ENCODE measurements at regions not wholly inside any gene's neighbourhood (a gene's known extent, or its start where the extent isn't known, plus 50 kb on each side); places are given as distances from the start of the nearest gene placed in this dataset.

DNA sequence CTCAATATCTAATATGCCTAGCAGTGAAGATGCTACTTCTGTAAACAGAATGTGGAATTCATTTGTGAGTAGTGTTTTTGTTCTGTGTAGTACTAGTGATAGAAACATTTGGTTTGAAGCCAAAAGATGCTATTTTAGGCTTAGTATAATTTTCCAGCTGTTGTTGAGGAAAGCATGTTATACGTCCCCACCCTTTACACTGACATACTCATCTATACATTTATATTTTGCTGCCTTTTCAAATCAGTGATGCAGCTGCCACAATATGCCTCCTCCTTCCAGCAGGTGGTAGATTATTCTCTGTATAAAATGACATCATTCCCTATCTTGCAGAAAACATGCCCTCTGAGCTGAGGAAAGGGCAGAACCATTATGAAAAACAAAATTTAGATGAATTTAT, 1217.6 kb upstream of the GJE1 start:
- DNase-seq (ENCODE audit: low read depth in 2 of 2) = peak in 1 of 2 donors; percentile 7

GRCh38 chr6:140912686-140913085, 1220.0 kb upstream of the GJE1 start:
- DNase-seq (ENCODE audit: low read depth in 2 of 2) = no peak

DNA sequence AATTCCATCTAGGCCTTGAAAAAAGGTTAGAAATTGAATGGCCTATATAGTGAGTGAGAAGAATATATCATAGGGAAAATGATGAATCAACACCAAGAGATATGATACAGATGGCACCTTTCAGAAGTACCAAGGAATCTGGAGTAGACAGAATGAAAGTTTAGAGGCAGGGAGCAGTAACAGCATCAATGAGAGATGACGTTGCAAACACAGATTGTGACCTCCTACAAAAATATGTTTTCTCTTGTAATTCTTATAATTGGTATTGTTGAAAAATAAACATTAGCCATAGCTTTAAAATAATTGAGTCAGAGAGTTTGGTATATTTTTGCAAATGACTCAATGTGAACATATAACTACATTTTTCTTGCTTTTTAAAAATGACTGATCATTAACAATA, 1223.1 kb upstream of the GJE1 start:
- no peak for DNase-seq (ENCODE audit: low read depth in 2 of 2)

GRCh38 chr6:140909156-140909555, 1223.6 kb upstream of the GJE1 start:
- DNase-seq (ENCODE audit: low read depth in 2 of 2) = no peak

- DNase-seq (ENCODE audit: low read depth in 2 of 2) = no peak
Measured at GRCh38 chr6:140908505-140908904, 1224.2 kb upstream of the GJE1 start.

DNA sequence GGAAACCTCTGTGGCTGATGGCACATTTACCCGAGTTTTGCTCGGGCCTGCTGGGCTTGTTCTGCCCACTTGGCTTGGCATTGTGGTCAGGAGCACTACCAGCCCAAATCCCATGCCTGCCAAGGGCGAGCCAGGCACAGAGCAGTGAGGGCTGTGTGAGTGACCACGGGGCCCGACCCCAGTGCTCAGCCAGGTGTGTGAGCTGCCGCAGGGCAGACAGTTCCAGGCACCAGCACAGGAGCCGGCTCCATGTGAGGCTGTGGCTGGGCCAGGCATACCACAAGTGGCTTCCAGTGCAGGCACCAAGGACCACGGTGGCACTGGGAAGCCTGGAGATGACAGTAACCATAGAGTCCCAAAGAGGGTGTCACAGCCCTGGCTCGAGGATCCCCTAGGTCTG, 1225.5 kb upstream of the GJE1 start:
- DNase-seq (ENCODE audit: low read depth in 2 of 2) = no peak

DNA sequence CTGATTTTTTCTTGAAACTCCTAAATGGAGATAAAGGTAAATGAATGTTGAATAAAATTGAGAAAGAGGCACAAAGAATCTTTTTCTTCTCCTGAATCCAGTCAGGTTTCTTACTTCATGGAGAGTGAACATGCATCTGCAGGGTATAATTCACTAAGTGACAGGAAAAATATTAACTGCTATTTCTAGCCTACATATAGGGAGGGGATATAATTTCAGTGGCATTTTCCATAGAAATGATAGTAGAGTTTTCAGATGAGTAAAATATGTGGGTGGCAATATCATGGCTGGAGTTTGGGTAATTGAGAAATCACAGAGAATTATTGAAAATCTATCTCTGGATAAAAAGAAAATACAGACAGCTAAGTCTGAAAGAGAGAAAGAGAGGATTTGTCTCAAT, 1227.0 kb upstream of the GJE1 start:
- DNase-seq (ENCODE audit: low read depth in 2 of 2) = no peak

- DNase-seq (ENCODE audit: low read depth in 2 of 2) = no peak
Measured at GRCh38 chr6:140905050-140905449, 1227.7 kb upstream of the GJE1 start.

DNA sequence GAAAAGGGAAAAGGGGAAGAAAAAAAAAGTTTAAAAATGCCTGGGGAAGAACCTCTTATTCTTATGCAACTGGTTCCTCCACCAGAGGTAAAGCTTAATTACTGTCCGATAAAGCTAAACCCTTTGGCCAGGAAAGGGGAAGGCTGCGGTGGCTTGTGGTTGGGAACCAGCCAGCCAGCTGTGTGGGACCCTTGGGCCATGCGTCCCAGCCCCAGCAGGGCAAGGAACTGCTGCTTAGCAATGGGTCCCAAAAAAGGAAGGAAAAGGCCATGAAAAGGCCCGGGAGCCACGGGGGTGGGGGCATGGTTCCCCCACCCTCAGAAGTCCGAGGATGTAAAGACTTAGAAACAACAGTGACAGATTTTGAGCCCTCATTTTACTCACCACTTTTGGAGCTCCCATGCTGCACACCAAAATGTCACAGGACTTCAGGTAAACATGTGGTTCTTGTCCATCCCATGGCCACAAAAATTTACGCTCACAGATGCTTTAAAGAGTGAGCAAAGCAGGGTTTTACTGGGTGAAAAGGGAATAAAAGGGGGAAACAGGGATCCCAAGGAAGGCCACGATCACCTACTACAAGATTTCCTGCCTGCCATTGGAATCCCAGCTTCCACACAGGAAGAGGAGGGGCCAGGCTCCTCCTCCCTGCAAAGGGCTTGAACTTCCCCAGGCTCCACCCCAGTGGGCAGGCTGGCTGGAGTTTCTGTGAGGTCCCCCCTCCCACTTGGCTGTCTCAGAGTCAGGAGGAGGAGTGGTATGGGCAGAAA, 1234.7 kb upstream of the GJE1 start:
- DNase-seq (ENCODE audit: low read depth in 2 of 2) = no peak

GRCh38 chr6:140897349-140897748, 1235.4 kb upstream of the GJE1 start:
- DNase-seq (ENCODE audit: low read depth in 2 of 2) = no peak

DNA sequence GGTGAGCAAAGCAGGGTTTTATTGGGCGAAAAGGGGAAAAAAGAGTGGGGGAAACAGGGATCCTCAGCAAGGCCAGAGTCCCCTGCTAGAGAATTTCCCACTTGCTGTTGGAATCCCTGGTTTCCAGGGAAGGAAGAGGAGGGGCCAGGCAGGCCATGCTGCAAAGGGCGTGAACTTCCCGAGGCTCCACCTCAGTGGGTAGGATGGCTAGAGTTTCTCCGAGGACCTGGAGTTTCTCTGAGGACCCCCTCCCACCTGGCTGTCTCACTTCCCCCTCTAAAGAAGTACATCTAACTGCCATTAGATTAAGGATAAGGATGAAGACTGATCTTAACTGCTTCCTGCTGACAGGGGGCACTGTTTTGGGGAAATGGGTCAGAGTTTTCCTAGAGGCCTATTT, 1239.3 kb upstream of the GJE1 start:
- DNase-seq (ENCODE audit: low read depth in 2 of 2) = no peak

- peak in 1 of 2 donors; percentile 8 for DNase-seq (ENCODE audit: low read depth in 2 of 2)
Measured at GRCh38 chr6:140879946-140880345, 1252.8 kb upstream of the GJE1 start.

DNA sequence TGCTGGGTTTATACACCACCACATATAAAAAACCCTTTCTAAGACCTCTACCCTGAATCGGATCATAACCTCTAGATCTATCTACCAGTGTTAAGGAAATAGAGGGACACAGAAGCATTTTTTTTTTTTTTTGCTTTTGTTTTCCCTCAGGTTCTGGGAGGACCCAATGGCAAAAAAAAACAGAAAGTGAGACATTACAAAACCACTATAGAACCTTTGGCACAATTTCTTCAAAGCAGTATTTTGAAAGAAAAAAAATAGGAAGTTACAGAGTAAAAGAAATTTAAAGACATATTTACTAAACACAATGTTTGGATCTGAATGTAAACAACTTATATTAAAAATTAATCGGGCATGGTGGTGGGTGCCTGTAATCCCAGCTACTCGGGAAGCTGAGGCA, 1258.7 kb upstream of the GJE1 start:
- no peak for DNase-seq (ENCODE audit: low read depth in 2 of 2)

GRCh38 chr6:140872885-140873284, 1259.8 kb upstream of the GJE1 start:
- DNase-seq (ENCODE audit: low read depth in 2 of 2) = no peak

- no peak for DNase-seq (ENCODE audit: low read depth in 2 of 2)
Measured at GRCh38 chr6:140871911-140872310, 1260.8 kb upstream of the GJE1 start.

DNA sequence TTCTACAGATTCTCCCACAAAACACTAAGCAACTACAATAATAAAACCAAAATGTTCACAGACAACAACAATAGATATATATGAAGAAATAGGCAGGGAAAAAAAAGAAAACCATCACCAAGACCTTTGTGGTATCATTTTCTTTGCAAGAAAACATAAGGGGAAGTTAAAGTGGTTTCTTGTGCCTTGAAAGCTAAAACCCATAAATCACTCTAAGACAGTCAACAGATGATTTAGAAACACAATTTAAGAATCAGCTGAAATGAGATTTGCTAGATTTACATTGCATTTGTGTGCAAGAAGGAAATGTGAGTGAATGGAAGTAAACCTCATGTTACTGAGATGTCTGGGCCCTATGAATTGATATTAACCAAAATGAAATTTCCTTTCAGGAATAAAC, 1265.4 kb upstream of the GJE1 start:
- DNase-seq (ENCODE audit: low read depth in 2 of 2) = no peak

- DNase-seq (ENCODE audit: low read depth in 2 of 2) = peak in 1 of 2 donors; percentile 41
Measured at GRCh38 chr6:140858381-140858971, 1274.2 kb upstream of the GJE1 start.

DNA sequence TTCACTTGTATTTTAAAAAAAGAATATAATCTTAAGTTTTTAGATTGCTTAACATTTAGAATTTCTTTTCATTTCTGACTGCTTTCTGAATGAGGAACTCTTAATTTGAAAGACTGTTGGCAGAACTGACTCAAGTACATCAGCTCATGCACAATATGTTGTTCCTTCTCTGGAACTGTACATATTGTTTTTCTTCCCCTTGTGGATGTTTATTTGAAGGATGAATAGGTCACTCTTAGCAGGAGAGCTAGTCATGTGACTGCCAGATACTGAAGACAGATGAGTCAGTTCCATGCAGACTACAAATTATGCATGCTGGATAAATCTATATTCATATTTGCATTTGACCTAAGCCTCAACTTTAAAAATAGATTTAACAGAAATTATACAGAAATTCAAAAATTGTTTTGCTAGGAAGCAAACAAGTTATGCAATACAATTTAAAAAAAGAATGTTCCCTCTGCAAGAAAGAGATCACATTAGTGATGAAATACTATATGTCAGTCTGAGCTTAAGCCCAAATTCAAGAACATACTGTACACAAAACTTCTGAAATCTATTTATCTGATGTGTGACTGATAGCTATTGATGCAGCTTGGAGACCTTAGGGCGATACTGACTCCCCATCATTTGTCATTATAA, 1274.9 kb upstream of the GJE1 start:
- DNase-seq (ENCODE audit: low read depth in 2 of 2) = peak; percentile 15 to 93

DNA sequence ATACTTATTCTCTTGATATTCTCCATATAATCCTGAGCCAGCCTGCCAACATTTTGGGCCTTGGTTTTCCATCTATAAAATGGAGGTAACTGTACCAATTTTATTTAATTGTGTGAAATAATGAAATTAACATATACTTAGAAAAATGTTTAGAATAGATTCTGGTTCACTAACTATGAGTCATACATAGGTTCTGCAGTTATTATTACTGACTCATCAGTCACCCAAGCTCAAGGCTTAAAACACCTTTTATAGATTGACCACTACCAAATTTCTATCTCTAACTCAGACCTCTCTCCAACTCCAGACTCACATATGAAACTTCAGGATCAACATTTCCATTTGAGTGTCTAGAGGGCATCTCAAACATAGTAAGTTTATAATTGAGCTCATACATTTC, 1277.2 kb upstream of the GJE1 start:
- DNase-seq (ENCODE audit: low read depth in 2 of 2) = peak in 1 of 2 donors; percentile 6

DNA sequence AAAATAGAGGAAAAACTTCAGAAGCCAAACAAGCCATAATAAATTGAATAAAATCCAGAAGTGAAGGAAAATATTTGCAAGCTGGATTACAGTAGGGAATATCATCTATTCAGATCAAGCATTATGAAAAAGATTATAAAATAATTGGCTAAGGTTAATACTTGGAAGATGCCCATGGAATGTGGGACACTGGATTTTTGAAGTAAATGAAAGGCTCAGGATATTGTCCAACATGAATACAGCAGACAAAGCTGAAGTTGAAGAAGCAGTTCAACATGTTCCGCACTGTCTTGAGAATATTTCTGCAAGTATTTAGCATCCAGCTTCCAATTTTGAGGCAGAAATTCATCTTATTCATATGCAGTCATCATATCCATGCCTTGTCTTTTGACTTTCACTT, 1278.4 kb upstream of the GJE1 start:
- DNase-seq (ENCODE audit: low read depth in 2 of 2) = no peak

DNA sequence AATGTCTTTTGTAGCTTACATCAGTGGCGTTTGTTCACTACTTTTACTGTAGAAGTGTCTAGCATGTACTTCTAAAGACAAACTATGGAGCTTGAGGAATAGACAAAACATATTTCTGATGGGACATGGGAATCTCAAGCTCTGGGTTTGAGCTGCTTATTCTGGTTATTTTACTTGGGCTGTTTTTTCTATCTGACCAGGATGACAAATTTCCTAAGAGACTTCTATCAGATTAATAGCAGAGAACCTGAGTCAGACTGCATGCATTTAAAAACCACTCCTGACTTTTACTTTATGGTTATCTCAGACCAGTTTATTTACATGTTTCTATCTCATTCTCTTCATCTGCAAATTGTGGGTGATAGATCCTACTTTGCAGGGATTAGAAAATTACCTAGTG, 1282.3 kb upstream of the GJE1 start:
- peak in 1 of 2 donors; percentile 73 for DNase-seq (ENCODE audit: low read depth in 2 of 2)

GRCh38 chr6:140849456-140849855, 1283.3 kb upstream of the GJE1 start:
- DNase-seq (ENCODE audit: low read depth in 2 of 2) = peak; percentile 21 to 34

GRCh38 chr6:140847262-140847645, 1285.5 kb upstream of the GJE1 start:
- DNase-seq (ENCODE audit: low read depth in 2 of 2) = peak in 1 of 2 donors; percentile 15

All from lung microvascular endothelial cell (primary cell).